GM08714 (cell line): ENCODE measurements at regions not wholly inside any gene's neighbourhood (a gene's known extent, or its start where the extent isn't known, plus 50 kb on each side); places are given as distances from the start of the nearest gene placed in this dataset.
"Not testable (repeated sequence)": the region's sequence is repeated elsewhere in the genome, so short reads cannot be mapped to it uniquely, and the experiment has no call there.

Experiments
- H3K4me3 ChIP-seq: fragments of 200-500 bp; sonication (Bioruptor generic); 2 replicates; pipeline ENCODE4 v1.5.1; 2014; ENCODE audit warnings: mild to moderate bottlenecking, low read length, inconsistent platforms
- ZNF274 ChIP-seq: IDR thresholded peaks from 2 replicates; pipeline ENCODE4 v1.6.1; 2012; ENCODE audit warnings: mild to moderate bottlenecking, low read depth, low read length

DNA sequence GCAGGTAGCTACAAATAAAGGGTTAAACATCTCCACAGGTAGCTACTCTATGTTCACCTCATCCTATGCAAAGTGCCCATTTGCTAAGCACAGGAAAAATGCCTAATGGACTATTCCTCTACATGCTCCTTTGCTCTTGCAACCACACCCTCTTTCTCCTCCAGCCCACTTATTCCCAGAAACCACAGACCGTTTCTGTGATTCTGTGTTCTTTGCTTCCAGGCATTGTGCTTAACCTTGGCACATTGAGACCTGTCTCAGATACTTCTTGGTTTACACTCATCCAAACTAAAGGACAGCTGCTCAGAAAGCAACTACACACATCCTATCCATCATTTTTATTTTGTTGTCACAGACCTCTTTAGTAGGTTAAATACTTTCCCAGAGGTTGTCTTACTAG is 785.0 kb upstream of the MIR17HG start:
- no peak for TF ChIP-seq ZNF274

DNA sequence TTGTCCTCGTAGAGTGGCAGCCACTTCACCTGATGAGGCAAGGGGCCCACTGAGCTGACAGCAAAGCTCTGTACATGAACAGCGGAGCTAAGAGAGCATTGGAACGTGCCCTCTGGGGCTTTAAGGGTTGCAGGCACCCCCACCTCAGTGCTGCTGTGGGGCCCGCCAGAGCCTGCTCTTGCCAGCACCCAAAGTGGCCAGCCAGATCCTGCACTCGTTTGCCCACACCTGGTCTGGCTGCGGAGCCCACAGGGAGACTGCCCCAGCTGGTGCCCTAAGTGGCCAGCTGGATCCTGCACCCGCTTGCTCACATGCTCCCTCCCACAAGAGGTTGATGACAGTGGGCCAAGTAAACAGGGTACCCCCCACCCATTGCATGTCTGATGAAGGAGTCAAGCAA is 783.4 kb upstream of the MIR17HG start:
- no peak overlapping the region for H3K4me3 ChIP-seq
- TF ChIP-seq ZNF274: no peak

More for the DNA sequence above, 785.0 kb upstream of the MIR17HG start:
- H3K4me3 ChIP-seq: no peak overlapping the region

- TF ChIP-seq ZNF274: no peak
- H3K4me3 ChIP-seq: no peak overlapping the region
Measured at GRCh38 chr13:90564566-90564965, 782.9 kb upstream of the MIR17HG start.

DNA sequence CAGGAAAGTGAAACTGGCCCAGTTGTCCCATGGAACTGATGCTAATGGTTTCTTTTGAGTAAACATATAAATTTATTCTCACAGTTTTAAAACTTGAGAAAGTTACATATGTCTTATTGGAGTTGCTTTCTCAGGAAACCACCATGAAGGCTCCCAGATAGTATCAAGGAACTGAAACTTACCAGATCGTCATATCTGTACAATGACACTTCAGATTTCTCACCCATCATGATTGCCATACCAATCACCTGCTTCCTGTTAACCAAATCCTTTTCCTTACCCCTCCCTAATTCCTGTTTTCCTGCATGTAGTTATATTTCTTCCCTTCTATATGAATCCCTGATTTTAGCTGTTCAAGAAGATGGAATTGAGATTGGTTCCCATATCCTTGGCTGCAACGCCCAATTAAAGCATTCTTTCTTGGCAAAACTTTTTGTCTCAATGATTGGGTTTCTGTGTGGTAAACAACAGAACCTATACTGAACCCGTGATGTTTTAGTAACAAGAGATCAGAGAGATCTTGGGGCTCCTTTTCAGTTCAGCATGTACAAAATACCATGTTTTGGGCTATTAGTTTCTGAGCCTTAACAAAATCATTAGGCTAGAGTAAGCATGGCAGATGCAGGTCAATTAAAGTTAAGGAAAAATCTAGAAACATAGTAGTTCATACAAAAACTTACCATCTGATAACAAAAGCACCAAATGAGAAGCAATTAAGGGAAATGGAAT is 781.3 kb upstream of the MIR17HG start:
- no peak overlapping the region for H3K4me3 ChIP-seq
- TF ChIP-seq ZNF274: no peak

DNA sequence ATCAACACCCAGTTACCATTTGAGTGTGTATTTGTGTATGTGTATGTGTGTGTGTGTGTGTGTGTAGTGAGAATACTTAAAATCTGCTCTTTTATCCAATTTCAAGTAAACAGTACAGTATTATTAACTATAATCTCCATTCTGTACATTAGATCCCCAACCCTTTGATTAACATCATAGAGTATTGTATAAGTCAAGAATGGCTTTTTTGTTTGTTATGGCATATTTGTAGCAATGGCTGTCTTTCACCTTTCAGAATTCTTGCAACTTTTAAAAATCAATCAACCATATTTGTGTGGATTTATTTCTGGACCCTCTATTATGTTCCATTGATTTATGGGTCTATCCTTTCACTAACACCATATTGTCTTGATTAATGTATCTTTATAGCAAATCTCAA is 779.3 kb upstream of the MIR17HG start:
- no peak for TF ChIP-seq ZNF274
- no peak overlapping the region for H3K4me3 ChIP-seq

DNA sequence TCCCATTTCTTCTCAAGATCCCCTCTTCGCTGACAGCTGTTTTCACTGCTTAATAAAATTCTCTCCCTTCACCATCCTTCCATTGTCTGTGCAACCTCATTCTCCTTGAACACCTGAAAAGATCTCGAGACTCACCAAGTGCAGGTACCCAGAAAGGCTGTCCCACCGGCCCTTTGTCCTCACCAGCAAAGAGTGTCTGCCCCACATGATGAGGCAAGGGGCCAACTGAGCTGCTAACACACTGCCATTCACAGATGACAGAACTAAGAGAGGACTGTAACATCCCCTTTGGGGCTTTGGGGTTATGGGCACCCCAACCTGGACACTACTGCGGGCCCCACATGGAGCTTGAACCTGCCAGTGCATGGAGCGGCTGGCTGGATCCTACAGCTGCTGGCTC is 771.4 kb upstream of the MIR17HG start:
- TF ChIP-seq ZNF274: no peak

GRCh38 chr13:90577726-90578125 is 769.8 kb upstream of the MIR17HG start:
- no peak for TF ChIP-seq ZNF274
- no peak overlapping the region for H3K4me3 ChIP-seq

More for the DNA sequence above, 771.4 kb upstream of the MIR17HG start:
- no peak overlapping the region for H3K4me3 ChIP-seq

- TF ChIP-seq ZNF274: no peak
- H3K4me3 ChIP-seq: no peak overlapping the region
Measured at GRCh38 chr13:90585392-90585791, 762.1 kb upstream of the MIR17HG start.

DNA sequence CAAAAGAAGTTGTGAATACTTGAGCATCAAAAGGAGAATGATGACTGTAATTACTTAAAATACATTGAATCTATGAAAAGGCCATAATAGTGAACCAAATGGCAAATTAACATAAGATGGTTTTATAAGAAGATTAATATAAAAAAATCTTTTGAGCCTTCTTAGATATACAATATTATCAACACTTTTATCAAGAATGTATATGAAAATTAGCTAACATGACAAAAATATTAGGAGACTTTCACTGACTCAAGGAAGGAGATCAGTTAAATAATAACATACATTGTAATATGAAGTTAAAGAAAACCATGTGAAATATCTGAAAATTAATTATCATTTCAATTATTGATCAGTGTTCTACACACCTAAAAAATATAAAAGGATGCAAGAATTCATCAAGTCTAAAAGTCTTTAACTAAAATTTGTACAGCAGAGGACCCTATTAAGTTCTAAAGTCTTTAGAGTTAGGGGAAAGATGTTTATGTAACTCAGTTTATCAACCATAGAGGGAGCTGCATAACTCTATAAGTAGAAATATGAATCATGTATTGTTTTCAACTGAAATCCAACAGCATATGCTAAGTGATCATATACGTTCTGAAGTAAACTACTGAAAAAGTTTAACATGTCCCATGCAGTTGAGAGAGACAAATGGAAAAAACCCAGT is 756.1 kb upstream of the MIR17HG start:
- no peak for TF ChIP-seq ZNF274
- H3K4me3 ChIP-seq: no peak overlapping the region

- TF ChIP-seq ZNF274: no peak
- no peak overlapping the region for H3K4me3 ChIP-seq
Measured at GRCh38 chr13:90591927-90592268, 755.6 kb upstream of the MIR17HG start.

DNA sequence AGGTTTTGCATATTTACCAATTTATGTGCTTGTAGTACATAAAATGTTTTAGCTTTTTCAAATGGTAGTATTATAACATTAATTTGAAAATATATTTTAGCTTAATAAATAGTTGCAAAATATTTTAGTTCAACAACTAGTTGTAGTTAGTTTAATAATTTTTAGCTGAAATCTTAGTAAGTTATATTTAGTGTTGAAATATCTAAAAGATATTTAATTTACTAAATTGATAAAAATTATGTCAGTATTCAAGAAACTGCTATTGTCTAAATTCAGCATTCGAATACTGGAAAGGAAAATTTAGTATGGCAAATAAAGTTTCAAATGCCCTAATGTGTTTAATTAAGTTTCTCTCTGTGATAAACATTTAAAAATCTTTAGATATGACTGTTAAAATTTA is 754.5 kb upstream of the MIR17HG start:
- H3K4me3 ChIP-seq: no peak overlapping the region
- no peak for TF ChIP-seq ZNF274

GRCh38 chr13:90594681-90595080 is 752.8 kb upstream of the MIR17HG start:
- no peak for TF ChIP-seq ZNF274
- H3K4me3 ChIP-seq: no peak overlapping the region

- TF ChIP-seq ZNF274: no peak
- no peak overlapping the region for H3K4me3 ChIP-seq
Measured at GRCh38 chr13:90605664-90606063, 741.8 kb upstream of the MIR17HG start.

DNA sequence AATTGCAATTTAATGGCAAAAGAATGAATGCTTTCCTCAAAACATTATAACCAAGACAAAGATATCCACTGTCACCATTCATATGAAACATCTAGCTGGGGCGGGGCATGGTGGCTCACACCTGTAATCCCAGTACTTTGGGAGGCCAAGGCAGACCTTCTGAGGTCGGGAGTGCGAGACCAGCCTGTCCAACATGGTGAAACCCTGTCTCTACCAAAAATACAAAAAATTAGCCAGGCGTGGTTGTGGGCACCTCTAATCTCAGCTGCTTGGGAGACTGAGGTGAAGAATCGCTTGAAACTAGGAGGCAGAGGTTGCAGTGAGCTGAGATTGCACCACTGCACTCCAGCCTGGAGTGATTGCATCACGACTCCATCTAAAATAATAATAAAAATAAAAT is 740.6 kb upstream of the MIR17HG start:
- H3K4me3 ChIP-seq: not testable (repeated sequence)

- no peak overlapping the region for H3K4me3 ChIP-seq
- no peak for TF ChIP-seq ZNF274
Measured at GRCh38 chr13:90612391-90612790, 735.1 kb upstream of the MIR17HG start.

DNA sequence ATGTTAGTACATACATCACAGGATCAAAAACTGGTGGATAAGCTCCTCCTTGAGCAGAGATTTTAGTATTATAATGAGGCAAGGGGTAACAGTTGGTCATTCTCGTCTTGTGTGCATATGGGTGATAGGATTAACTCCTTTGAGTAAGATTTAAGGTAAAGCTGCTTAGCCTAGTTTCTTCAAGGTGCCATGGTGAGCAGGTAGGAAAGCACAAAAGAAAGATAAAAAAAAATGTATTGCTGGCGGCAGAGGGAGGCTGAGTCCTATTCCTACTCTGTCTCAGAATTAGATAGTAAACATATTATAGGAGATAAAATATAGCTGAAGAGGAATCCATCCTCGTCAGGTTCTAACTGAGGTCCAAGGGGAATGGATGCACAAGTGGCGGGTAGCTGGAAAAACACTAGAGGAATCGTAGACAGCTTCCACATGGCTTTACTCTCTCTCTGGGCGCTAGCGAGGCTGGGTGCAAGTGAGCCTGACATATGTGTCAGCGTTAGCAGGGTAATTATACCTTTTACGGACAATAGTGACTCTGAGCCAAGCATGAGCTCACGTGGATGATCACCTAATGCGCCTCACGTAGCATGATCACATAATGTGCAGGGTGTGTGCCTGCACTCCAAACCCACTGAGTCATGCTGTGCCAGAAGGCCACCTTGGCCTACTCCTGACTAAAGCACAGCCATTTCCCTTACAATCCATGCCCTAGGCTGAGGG is 734.3 kb upstream of the MIR17HG start:
- no peak for TF ChIP-seq ZNF274

More for the DNA sequence above, 734.3 kb upstream of the MIR17HG start:
- no peak overlapping the region for H3K4me3 ChIP-seq
